ENCODE measurements at regions not wholly inside any gene's neighbourhood (a gene's known extent, or its start where the extent isn't known, plus 50 kb on each side); places are given as distances from the start of the nearest gene placed in this dataset.
"Not testable (repeated sequence)": the region's sequence is repeated elsewhere in the genome, so short reads cannot be mapped to it uniquely, and the experiment has no call there.

GRCh38 chr6:78547636-78548035 is 319.7 kb upstream of the IRAK1BP1 start:
- not testable (repeated sequence) for TF ChIP-seq CTCF (IDR thresholded peaks at IDR 0.05; ENCODE audit: insufficient read depth, low read length, poor library complexity, severe bottlenecking); EZH2phosphoT487 (conservative IDR thresholded peaks at IDR 0.05; ENCODE audit: low read length)

Measured in SU-DHL-6 (cell line).